ENCODE measurements at regions not wholly inside any gene's neighbourhood (a gene's known extent, or its start where the extent isn't known, plus 50 kb on each side); places are given as distances from the start of the nearest gene placed in this dataset.

DNA sequence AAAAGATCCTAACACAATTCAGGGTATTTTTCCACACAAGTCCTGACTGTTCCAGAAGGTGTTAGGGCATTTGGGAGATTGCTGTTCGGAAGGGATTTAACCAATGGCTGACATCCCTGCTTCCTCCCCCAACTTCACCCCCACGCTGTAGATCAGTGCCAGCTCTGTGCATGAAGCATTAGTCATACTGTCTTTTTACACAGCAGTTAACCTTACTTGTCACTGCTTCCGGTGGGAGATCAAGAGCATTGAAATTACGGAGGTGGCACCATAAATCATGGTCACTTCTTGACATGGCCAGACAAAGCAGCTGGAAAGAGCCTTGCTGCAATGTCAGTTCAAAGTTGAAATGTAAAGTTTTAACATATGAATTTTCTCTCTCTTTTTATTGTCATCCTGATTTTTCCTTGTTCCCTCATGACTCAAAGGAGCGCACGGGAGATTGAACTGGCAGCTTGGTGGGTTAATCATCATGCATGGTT is 70.2 kb downstream of the HRH4 start:
- no peak overlapping the region for H3K4me3 Mint-ChIP-seq
- no peaks in the 10 kb centered on the region for H3K36me3 Mint-ChIP-seq (ENCODE audit: insufficient read depth)
- no peaks in the 10 kb centered on the region for H3K9me3 Mint-ChIP-seq
- no peak for DNase-seq
- peak; percentile 43 to 71 for ATAC-seq
- no peaks in the 10 kb centered on the region for H3K4me1 Mint-ChIP-seq (ENCODE audit: low read depth)
- peaks cover 27% of the 10 kb centered on the region for H3K27me3 Mint-ChIP-seq (ENCODE audit: low read depth)

- H3K36me3 Mint-ChIP-seq (ENCODE audit: insufficient read depth): no peaks in the 10 kb centered on the region
- DNase-seq: no peak
- H3K27me3 Mint-ChIP-seq (ENCODE audit: low read depth): peaks cover 20% of the 10 kb centered on the region
- H3K9me3 Mint-ChIP-seq: no peaks in the 10 kb centered on the region
- H3K4me1 Mint-ChIP-seq (ENCODE audit: low read depth): no peaks in the 10 kb centered on the region
- no peak overlapping the region for H3K4me3 Mint-ChIP-seq
- ATAC-seq: no peak
These were observed 73.8 kb downstream of the HRH4 start for GRCh38 chr18:24534271-24534670.

GRCh38 chr18:24534737-24535136 is 74.3 kb downstream of the HRH4 start:
- Mint-ChIP-seq H3K9me3 (no peaks in the 10 kb centered on the region), H3K4me1 (ENCODE audit: low read depth) (no peaks in the 10 kb centered on the region), H3K27me3 (ENCODE audit: low read depth) (peaks cover 17% of the 10 kb centered on the region), H3K36me3 (ENCODE audit: insufficient read depth) (no peaks in the 10 kb centered on the region), H3K4me3 (no peak overlapping the region)
- DNase-seq (no peak), ATAC-seq (no peak)

- H3K4me1 Mint-ChIP-seq (ENCODE audit: low read depth): no peaks in the 10 kb centered on the region
- peaks cover 11% of the 10 kb centered on the region for H3K27me3 Mint-ChIP-seq (ENCODE audit: low read depth)
These were observed 75.3 kb downstream of the HRH4 start for GRCh38 chr18:24535527-24536295.

GRCh38 chr18:24536326-24536725 is 75.9 kb downstream of the HRH4 start:
- Mint-ChIP-seq H3K27me3 (ENCODE audit: low read depth) (peaks cover 11% of the 10 kb centered on the region), H3K9me3 (no peaks in the 10 kb centered on the region), H3K4me1 (ENCODE audit: low read depth) (no peaks in the 10 kb centered on the region), H3K4me3 (no peak overlapping the region), H3K36me3 (ENCODE audit: insufficient read depth) (no peaks in the 10 kb centered on the region)
- no peak for DNase-seq
- ATAC-seq: no peak

More at GRCh38 chr18:24535527-24536295, 75.3 kb downstream of the HRH4 start:
- Mint-ChIP-seq H3K4me3 (no peak overlapping the region), H3K9me3 (no peaks in the 10 kb centered on the region), H3K36me3 (ENCODE audit: insufficient read depth) (no peaks in the 10 kb centered on the region)
- ATAC-seq (no peak), DNase-seq (no peak)

GRCh38 chr18:24536834-24537233 is 76.4 kb downstream of the HRH4 start:
- H3K36me3 Mint-ChIP-seq (ENCODE audit: insufficient read depth): no peaks in the 10 kb centered on the region
- ATAC-seq: no peak
- peaks cover 11% of the 10 kb centered on the region for H3K27me3 Mint-ChIP-seq (ENCODE audit: low read depth)
- DNase-seq: no peak
- H3K4me1 Mint-ChIP-seq (ENCODE audit: low read depth): no peaks in the 10 kb centered on the region
- no peaks in the 10 kb centered on the region for H3K9me3 Mint-ChIP-seq
- H3K4me3 Mint-ChIP-seq: no peak overlapping the region

GRCh38 chr18:24538414-24539264 is 78.2 kb downstream of the HRH4 start:
- peaks cover 9% of the 10 kb centered on the region for H3K27me3 Mint-ChIP-seq (ENCODE audit: low read depth)
- H3K36me3 Mint-ChIP-seq (ENCODE audit: insufficient read depth): no peaks in the 10 kb centered on the region
- DNase-seq (no peak), ATAC-seq (no peak)
- no peaks in the 10 kb centered on the region for H3K9me3 Mint-ChIP-seq
- H3K4me3 Mint-ChIP-seq: no peak overlapping the region
- H3K4me1 Mint-ChIP-seq (ENCODE audit: low read depth): no peaks in the 10 kb centered on the region

DNA sequence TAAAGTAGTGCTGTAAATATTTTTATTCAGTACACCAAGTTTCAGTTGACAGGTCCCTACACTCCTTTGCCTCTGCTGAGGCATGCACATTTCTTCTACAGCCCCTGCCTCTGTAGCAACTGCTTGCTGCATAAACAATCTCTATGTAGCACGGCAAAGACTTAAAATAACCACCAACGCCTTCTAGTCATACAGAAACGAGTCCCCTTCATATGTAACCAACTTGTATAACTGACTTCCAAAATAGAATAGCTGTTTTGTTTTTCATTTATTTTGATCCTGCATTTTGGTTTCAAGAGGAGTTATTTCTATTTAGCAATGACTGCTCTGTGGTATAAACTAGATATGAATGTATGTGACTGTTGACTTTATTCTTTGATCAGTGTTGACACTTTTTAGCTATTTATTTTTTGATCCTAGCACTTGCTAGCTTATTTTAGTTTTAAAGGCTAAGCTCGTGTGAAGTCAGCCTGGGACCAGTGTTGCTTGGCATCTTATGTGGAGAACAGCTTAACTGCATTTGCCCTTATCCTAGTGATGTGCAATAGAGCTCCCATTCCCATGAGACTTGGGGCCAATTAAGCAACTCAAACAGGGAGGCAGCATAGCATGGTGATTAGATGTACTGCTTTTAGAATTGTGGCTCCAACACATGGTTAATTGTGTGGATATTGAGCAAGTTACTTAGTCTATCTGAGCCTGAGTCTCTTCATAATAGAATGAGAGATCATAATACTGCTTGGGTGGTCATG is 79.6 kb downstream of the HRH4 start:
- H3K4me1 Mint-ChIP-seq (ENCODE audit: low read depth): no peaks in the 10 kb centered on the region
- H3K4me3 Mint-ChIP-seq: no peak overlapping the region
- no peaks in the 10 kb centered on the region for H3K36me3 Mint-ChIP-seq (ENCODE audit: insufficient read depth)
- H3K27me3 Mint-ChIP-seq (ENCODE audit: low read depth): peaks cover 6% of the 10 kb centered on the region
- ATAC-seq (no peak), DNase-seq (no peak)
- H3K9me3 Mint-ChIP-seq: no peaks in the 10 kb centered on the region

DNA sequence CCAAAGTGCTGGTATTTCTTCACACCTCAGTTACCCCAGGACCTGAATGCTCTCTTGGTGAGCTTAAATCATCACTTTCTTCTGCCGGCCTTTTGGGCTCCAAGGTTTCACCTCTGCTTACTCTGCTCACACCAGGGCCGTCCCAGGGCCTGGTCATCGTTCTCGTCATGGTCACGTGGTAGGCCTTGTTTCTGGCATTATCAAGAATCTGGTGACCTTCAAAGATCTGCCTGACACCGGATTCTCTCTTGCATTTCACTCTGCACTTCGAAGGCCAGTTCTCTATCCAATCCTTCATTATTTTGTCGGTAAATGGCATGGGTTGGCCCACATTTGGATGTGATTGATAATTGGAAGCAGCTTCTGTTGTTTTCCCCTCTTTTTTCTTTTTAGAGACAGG is 80.5 kb downstream of the HRH4 start:
- ATAC-seq: no peak
- no peaks in the 10 kb centered on the region for H3K4me1 Mint-ChIP-seq (ENCODE audit: low read depth)
- peaks cover 6% of the 10 kb centered on the region for H3K27me3 Mint-ChIP-seq (ENCODE audit: low read depth)
- no peaks in the 10 kb centered on the region for H3K9me3 Mint-ChIP-seq
- no peak overlapping the region for H3K4me3 Mint-ChIP-seq
- no peaks in the 10 kb centered on the region for H3K36me3 Mint-ChIP-seq (ENCODE audit: insufficient read depth)
- no peak for DNase-seq

DNA sequence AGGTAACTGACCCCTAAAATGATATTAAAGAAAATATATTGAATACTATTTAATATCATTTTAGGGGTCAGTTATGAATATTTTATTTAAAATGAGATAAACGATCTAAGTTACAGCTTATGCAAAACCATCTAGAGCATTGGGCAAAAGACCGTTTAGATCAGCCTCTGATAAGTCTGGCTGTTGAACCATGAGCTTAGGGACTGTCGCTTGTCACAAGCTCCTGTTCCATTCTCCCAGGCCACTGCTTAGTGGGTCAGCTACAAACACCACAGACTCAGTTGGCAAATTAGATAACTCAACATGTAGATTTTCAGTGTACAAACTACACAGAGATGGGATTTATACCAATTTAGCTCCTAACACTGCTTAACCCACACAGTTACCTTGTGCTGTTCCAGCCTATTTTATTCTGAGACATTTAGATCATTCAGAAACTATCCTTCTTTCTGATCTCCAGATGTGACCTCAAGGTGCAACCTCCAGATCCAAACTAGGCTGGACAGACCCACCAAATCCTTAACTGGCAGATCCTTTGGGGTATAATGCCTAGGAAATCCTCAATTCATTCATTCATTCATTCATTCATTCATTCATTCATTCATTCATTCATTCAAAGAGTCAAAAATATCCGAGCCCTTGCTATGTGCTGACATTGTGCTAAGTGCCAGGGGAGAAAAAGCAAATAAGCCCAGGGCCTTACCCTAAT is 82.8 kb downstream of the HRH4 start:
- DNase-seq (no peak), ATAC-seq (no peak)
- H3K4me1 Mint-ChIP-seq (ENCODE audit: low read depth): no peaks in the 10 kb centered on the region
- peaks cover 6% of the 10 kb centered on the region for H3K27me3 Mint-ChIP-seq (ENCODE audit: low read depth)
- no peaks in the 10 kb centered on the region for H3K9me3 Mint-ChIP-seq
- H3K4me3 Mint-ChIP-seq: no peak overlapping the region
- H3K36me3 Mint-ChIP-seq (ENCODE audit: insufficient read depth): no peaks in the 10 kb centered on the region

DNA sequence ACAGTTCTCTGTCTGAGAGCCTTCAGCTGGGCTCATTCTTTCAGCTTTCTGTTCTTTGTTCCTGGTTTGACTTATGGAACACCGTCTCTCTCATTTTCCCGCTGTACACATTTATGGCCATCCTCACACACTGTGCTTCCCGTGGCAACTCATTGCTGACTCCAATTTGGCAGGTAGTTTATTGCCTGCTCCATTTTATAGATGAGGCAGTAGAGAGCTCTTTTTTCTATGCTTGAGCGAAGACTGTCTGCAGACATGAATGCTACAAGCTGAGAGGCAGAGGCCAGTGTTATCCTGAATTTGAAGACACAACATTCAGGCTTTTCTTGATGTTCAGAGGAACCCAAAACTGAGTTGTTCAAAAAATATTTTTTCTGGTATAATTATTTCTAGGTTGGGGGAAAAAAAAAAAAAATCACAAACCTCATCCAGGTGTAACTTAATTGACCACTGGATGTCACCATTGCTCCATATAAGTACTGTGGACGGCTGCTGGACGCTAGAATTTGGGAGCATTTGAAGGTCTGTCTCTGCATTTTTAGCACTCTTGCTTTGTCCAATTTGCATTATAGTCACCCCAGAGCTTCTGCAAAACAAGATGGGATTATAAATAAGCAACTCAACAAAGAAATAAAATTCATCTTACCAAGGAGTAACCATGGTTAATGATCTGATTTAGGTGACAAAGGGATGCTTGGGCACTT is 83.5 kb downstream of the HRH4 start:
- Mint-ChIP-seq H3K27me3 (ENCODE audit: low read depth) (peaks cover 6% of the 10 kb centered on the region), H3K36me3 (ENCODE audit: insufficient read depth) (no peaks in the 10 kb centered on the region)
- no peak for ATAC-seq

GRCh38 chr18:24544949-24545348 is 84.5 kb downstream of the HRH4 start:
- no peak for DNase-seq
- Mint-ChIP-seq H3K9me3 (no peaks in the 10 kb centered on the region), H3K4me3 (no peak overlapping the region), H3K4me1 (ENCODE audit: low read depth) (no peaks in the 10 kb centered on the region), H3K36me3 (ENCODE audit: insufficient read depth) (no peaks in the 10 kb centered on the region), H3K27me3 (ENCODE audit: low read depth) (peaks cover 6% of the 10 kb centered on the region)
- ATAC-seq: no peak

More for the DNA sequence above, 83.5 kb downstream of the HRH4 start:
- H3K4me1 Mint-ChIP-seq (ENCODE audit: low read depth): no peaks in the 10 kb centered on the region
- no peak for DNase-seq
- H3K9me3 Mint-ChIP-seq: no peaks in the 10 kb centered on the region
- no peak overlapping the region for H3K4me3 Mint-ChIP-seq

DNA sequence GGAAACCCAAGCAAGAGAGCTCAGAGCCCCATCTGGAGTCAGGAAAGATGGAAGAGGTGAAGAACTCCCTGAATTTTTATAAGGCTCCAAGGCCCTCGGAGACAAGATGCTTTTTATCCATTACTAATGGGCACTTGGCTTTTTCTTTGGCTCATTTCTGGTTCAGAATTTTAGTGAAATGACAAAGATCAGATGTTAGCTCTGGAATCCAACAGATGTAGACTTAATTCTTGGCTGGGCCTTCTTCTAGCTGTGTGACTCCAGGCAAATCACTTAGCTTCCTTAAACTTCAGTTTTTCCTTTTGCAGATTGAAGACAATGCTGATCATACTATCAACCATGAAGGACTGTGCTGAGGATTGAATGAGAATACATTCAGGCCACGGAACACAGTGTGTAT is 85.2 kb downstream of the HRH4 start:
- H3K4me3 Mint-ChIP-seq: no peak overlapping the region
- H3K4me1 Mint-ChIP-seq (ENCODE audit: low read depth): no peaks in the 10 kb centered on the region
- H3K36me3 Mint-ChIP-seq (ENCODE audit: insufficient read depth): no peaks in the 10 kb centered on the region
- no peaks in the 10 kb centered on the region for H3K9me3 Mint-ChIP-seq
- peaks cover 6% of the 10 kb centered on the region for H3K27me3 Mint-ChIP-seq (ENCODE audit: low read depth)
- no peak for ATAC-seq
- no peak for DNase-seq

Measured in activated T-cell treated with anti-CD3 and anti-CD28 coated beads, Interleukin-2, amount 50 U/mL, for 4 hours (primary cell).